ENCODE measurements at regions not wholly inside any gene's neighbourhood (a gene's known extent, or its start where the extent isn't known, plus 50 kb on each side); places are given as distances from the start of the nearest gene placed in this dataset.

GRCh38 chr2:176565641-176566323 is 296.5 kb downstream of the MTX2 start:
- TF ChIP-seq CTCF (IDR thresholded peaks at IDR 0.05; ENCODE audit: low read depth, low read length, missing input control) (no peak), ZBTB33 (IDR thresholded peaks at IDR 0.05) (no peak), EGR1 (IDR thresholded peaks at IDR 0.05; ENCODE audit: low read depth in 2 of 2) (no peak), JUND (IDR thresholded peaks at IDR 0.05) (no peak), MAX (IDR thresholded peaks at IDR 0.05) (no peak), GABPA (IDR thresholded peaks at IDR 0.05 in 1 of 2, conservative IDR thresholded peaks at IDR 0.05 in 1 of 2) (no peak), RAD21 (IDR thresholded peaks at IDR 0.05) (no peak), YY1 (IDR thresholded peaks at IDR 0.05) (no peak)
